ENCODE measurements at regions not wholly inside any gene's neighbourhood (a gene's known extent, or its start where the extent isn't known, plus 50 kb on each side); places are given as distances from the start of the nearest gene placed in this dataset.
"Not testable (repeated sequence)": the region's sequence is repeated elsewhere in the genome, so short reads cannot be mapped to it uniquely, and the experiment has no call there.

DNA sequence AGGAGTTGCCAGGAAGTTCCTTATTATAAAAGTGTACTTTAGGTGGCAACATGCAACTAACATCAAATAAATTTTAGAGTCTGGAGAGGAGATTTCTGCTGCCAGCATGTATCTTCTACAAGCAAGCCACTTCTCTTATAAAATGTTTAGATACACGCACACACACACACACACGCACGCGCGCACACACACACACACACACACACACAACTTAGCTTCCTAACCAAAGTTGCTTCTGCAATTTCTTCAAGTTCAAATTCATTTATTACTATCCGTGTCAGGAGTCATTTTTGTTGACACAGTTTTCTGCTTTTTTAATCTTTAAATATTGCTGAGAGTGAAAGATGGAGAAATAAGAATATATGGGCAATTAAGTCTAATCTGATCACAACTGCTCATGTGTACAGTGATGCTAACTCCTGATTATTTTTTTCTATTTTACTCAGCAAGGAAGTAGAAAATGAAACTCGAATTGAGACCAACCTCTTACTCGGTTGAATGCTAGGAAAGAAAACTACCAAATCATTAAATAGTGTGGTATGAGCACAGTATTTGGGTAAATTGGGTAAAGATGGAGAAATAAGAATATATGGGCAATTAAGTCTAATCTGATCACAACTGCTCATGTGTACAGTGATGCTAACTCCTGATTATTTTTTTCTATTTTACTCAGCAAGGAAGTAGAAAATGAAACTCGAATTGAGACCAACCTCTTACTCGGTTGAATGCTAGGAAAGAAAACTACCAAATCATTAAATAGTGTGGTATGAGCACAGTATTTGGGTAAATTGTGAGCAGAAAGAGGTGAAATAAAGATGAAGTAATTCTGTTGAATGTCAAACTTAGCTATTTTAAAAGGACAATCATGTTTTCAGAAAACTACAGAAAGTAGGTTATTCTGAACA lies 554.1 kb upstream of the MBL2 start:
- DNase-seq; H3K4me1 ChIP-seq (ENCODE audit: control insufficient read depth, insufficient read depth, low read length); H3K9me3 ChIP-seq (replicated peaks; ENCODE audit: control insufficient read depth, low read depth, low read length); H3K27me3 ChIP-seq (ENCODE audit: control insufficient read depth, insufficient read depth, low read length); H3K4me3 ChIP-seq (ENCODE audit: low read length); H3K36me3 ChIP-seq (ENCODE audit: control insufficient read depth, insufficient read depth, low read length); H3K27ac ChIP-seq (ENCODE audit: low read length): not testable (repeated sequence)
- no CpG with 5 or more reads among the region's 10 CpGs for WGBS (ENCODE audit: insufficient coverage)

DNA sequence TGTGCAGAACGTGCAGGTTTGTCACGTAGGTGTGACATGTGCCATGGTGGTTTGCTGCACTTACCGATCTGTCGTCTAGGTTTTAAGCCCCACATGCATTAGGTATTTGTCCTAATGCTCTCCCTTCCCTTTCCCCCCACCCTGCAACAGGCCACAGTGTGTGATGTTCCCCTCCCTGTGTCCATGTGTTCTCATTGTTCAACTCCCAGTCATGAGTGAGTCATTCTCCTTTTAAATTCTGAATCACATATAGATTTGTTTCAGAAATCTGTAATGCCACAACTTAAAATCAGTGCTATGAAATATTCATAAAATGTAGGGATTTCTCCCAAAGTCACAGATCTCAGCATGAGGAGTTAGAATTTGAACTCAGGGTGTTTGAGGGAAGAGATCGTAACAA lies 552.5 kb upstream of the MBL2 start:
- H3K27ac ChIP-seq (ENCODE audit: low read length) = no peak overlapping the region
- H3K36me3 ChIP-seq (ENCODE audit: control insufficient read depth, insufficient read depth, low read length) = no peaks in the 10 kb centered on the region
- WGBS (ENCODE audit: insufficient coverage) = 79% methylated on average over 3 of the region's 5 CpGs
- H3K4me1 ChIP-seq (ENCODE audit: control insufficient read depth, insufficient read depth, low read length) = no peaks in the 10 kb centered on the region
- H3K9me3 ChIP-seq (replicated peaks; ENCODE audit: control insufficient read depth, low read depth, low read length) = no peaks in the 10 kb centered on the region
- DNase-seq = no peak
- H3K4me3 ChIP-seq (ENCODE audit: low read length) = no peak overlapping the region
- H3K27me3 ChIP-seq (ENCODE audit: control insufficient read depth, insufficient read depth, low read length) = no peaks in the 10 kb centered on the region

DNA sequence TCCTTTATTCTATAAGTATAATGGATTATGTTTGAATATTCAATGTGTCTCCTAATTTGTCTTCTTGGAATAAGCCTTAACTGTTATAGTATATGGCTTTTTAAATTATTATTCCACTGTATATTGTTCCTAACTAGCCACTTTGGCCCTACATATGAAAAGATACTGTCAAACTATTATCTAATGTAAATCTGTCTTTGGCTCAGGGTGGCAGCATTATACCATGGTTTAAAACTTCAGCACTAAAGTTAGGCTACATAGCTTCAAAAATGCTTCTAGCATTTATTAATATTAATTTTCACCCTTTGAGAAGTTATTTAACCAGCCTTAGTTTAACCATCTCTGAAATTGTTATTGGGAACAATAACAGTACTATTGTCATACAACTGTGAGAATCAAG lies 543.1 kb upstream of the MBL2 start:
- no peaks in the 10 kb centered on the region for H3K4me1 ChIP-seq (ENCODE audit: control insufficient read depth, insufficient read depth, low read length)
- H3K4me3 ChIP-seq (ENCODE audit: low read length) = no peak overlapping the region
- DNase-seq = no peak
- H3K36me3 ChIP-seq (ENCODE audit: control insufficient read depth, insufficient read depth, low read length) = no peaks in the 10 kb centered on the region
- no peaks in the 10 kb centered on the region for H3K27me3 ChIP-seq (ENCODE audit: control insufficient read depth, insufficient read depth, low read length)
- H3K9me3 ChIP-seq (replicated peaks; ENCODE audit: control insufficient read depth, low read depth, low read length) = no peaks in the 10 kb centered on the region
- H3K27ac ChIP-seq (ENCODE audit: low read length) = no peak overlapping the region

DNA sequence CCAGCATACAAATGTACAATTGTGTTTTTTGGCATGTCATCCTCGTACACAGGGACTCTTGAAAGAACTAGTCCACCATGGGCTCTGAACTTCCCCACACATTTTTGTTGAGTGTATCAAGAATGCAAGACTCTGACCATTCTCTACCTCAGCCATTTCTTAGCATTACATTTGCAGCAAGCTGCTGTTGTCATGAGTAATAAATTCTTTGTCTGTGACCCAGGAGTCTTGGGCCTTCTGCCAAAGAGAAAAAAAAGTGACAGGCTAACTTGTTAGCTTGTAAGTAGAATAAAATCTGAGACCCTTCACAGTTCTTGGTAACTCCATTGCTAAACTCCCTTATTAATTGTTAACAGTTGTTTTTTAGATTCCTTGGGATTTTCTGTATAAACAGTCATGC lies 542.3 kb upstream of the MBL2 start:
- peak; percentile 36 for DNase-seq
- Histone ChIP-seq H3K36me3 (ENCODE audit: control insufficient read depth, insufficient read depth, low read length) (no peaks in the 10 kb centered on the region), H3K27me3 (ENCODE audit: control insufficient read depth, insufficient read depth, low read length) (no peaks in the 10 kb centered on the region), H3K27ac (ENCODE audit: low read length) (no peak overlapping the region), H3K4me3 (ENCODE audit: low read length) (no peak overlapping the region), H3K4me1 (ENCODE audit: control insufficient read depth, insufficient read depth, low read length) (no peaks in the 10 kb centered on the region), H3K9me3 (replicated peaks; ENCODE audit: control insufficient read depth, low read depth, low read length) (no peaks in the 10 kb centered on the region)
- no CpG with 5 or more reads among the region's 1 CpG for WGBS (ENCODE audit: insufficient coverage)

DNA sequence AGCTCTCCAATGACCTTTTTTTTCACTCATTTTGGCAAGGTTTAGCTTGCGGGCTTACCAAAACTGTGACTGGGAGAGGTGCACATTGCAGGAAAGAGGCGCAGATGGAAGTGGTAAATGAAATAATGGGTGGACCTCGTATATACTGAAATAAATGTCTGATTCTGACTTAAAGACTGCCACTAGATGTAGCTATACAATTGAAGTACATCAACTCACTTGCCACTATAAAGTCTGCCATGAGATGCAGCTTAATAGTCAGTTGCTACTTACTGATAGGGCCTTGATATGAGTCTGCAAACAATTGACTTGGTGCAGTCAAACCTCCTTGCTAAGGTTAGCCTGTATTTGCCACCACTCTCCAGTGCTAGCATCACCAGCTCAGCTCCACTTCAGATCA lies 525.9 kb upstream of the MBL2 start:
- H3K4me3 ChIP-seq (ENCODE audit: low read length) = no peak overlapping the region
- H3K27me3 ChIP-seq (ENCODE audit: control insufficient read depth, insufficient read depth, low read length) = no peaks in the 10 kb centered on the region
- H3K9me3 ChIP-seq (replicated peaks; ENCODE audit: control insufficient read depth, low read depth, low read length) = peaks cover 2% of the 10 kb centered on the region
- no CpG with 5 or more reads among the region's 3 CpGs for WGBS (ENCODE audit: insufficient coverage)
- no peak overlapping the region for H3K27ac ChIP-seq (ENCODE audit: low read length)
- H3K4me1 ChIP-seq (ENCODE audit: control insufficient read depth, insufficient read depth, low read length) = no peaks in the 10 kb centered on the region
- H3K36me3 ChIP-seq (ENCODE audit: control insufficient read depth, insufficient read depth, low read length) = no peaks in the 10 kb centered on the region
- no peak for DNase-seq

DNA sequence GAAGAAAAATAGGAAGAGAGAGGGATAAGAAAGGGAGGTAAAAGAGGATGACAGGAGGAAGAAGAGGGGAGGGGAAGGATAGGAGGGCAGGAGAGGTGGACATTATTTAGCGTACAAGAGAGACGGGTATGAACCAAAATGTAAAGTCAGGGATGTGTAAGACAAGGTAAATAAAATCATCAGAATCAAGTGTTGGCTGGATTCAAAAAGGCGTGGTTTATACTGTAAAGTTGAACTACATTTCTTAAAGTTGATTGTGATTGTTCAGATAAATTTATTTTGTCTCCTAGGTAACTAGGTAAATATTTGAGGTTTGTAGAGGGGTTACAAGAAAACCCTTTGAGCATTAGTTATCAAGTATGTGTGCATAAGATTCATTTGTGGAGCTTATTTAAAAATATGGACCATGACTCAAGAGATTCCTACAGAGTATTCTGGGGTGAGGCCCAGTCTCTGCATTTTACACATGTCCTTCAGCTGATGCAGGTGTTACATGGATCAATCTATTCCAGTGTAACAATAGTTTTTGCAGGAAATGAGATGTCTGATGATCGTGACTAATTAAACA lies 512.1 kb upstream of the MBL2 start:
- WGBS (ENCODE audit: insufficient coverage) = 79% methylated on average over 2 of the region's 4 CpGs
- no peaks in the 10 kb centered on the region for H3K36me3 ChIP-seq (ENCODE audit: control insufficient read depth, insufficient read depth, low read length)
- H3K27ac ChIP-seq (ENCODE audit: low read length) = no peak overlapping the region
- H3K27me3 ChIP-seq (ENCODE audit: control insufficient read depth, insufficient read depth, low read length) = no peaks in the 10 kb centered on the region
- no peaks in the 10 kb centered on the region for H3K9me3 ChIP-seq (replicated peaks; ENCODE audit: control insufficient read depth, low read depth, low read length)
- H3K4me3 ChIP-seq (ENCODE audit: low read length) = no peak overlapping the region
- H3K4me1 ChIP-seq (ENCODE audit: control insufficient read depth, insufficient read depth, low read length) = no peaks in the 10 kb centered on the region
- DNase-seq = no peak

DNA sequence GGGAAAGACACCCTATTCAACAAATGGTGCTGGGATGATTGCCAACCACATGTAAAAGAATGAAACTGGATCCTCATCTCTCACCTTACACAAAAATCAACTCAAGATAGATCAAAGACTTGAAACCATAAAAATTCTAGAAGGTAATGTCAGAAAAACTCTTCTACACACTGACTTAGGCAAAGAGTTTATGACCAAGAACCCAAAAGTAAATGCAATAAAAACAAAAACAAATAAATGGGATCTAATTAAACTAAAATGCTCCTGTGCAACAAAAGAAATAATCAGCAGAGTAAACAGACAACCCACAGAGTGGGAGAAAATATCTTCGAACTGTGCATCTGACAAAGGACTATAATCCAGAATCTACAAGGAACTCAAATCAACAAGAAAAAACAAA lies 504.2 kb upstream of the MBL2 start:
- WGBS (ENCODE audit: insufficient coverage) = no CpG with 5 or more reads among the region's 1 CpG
- H3K9me3 ChIP-seq (replicated peaks; ENCODE audit: control insufficient read depth, low read depth, low read length) = no peaks in the 10 kb centered on the region
- no peak for DNase-seq

DNA sequence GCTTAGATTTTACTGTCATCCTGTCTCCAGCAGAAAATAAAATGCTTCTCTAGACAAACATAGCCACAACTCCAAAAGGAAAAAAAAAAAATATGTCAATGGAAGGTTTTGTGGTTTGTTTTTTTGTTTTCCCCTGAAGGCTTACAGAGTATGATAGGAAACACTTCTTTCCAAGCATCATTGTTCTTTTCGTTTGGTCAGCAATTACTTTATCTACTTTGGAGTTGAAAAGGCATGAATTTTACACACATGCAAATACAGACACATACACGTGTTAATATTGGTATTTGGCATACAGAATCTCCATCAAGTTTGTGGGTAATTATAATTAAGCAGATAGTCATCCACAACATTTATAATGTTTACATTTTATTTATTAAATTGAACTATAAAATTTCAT lies 496.9 kb upstream of the MBL2 start:
- Histone ChIP-seq H3K27ac (ENCODE audit: low read length) (no peak overlapping the region), H3K4me3 (ENCODE audit: low read length) (no peak overlapping the region), H3K9me3 (replicated peaks; ENCODE audit: control insufficient read depth, low read depth, low read length) (no peaks in the 10 kb centered on the region), H3K4me1 (ENCODE audit: control insufficient read depth, insufficient read depth, low read length) (no peaks in the 10 kb centered on the region), H3K27me3 (ENCODE audit: control insufficient read depth, insufficient read depth, low read length) (no peaks in the 10 kb centered on the region), H3K36me3 (ENCODE audit: control insufficient read depth, insufficient read depth, low read length) (no peaks in the 10 kb centered on the region)
- no peak for DNase-seq
- no CpG with 5 or more reads among the region's 2 CpGs for WGBS (ENCODE audit: insufficient coverage)

More for the DNA sequence above, 504.2 kb upstream of the MBL2 start:
- Histone ChIP-seq H3K27ac (ENCODE audit: low read length) (no peak overlapping the region), H3K4me3 (ENCODE audit: low read length) (no peak overlapping the region), H3K4me1 (ENCODE audit: control insufficient read depth, insufficient read depth, low read length) (no peaks in the 10 kb centered on the region), H3K36me3 (ENCODE audit: control insufficient read depth, insufficient read depth, low read length) (no peaks in the 10 kb centered on the region), H3K27me3 (ENCODE audit: control insufficient read depth, insufficient read depth, low read length) (no peaks in the 10 kb centered on the region)

DNA sequence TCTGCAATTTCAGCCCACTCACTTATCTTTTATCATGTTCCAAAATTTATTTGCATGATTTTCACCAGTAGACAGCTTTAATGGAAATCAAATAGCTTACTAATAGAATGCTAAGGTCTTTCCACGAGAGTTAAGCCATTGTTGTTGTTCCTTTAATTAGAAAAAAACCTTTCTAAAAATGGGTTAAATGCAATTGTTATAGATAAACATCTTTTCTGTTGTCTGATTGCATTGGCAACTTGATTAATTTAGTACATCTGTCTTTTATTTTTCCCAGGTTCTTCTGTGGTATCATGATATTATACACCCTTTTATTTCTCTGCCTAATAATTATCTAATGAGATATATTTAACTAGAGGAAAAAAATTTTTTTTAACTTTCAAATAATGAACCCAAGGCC lies 487.6 kb upstream of the MBL2 start:
- Histone ChIP-seq H3K36me3 (ENCODE audit: control insufficient read depth, insufficient read depth, low read length) (no peaks in the 10 kb centered on the region), H3K4me1 (ENCODE audit: control insufficient read depth, insufficient read depth, low read length) (no peaks in the 10 kb centered on the region), H3K9me3 (replicated peaks; ENCODE audit: control insufficient read depth, low read depth, low read length) (no peaks in the 10 kb centered on the region), H3K27me3 (ENCODE audit: control insufficient read depth, insufficient read depth, low read length) (no peaks in the 10 kb centered on the region), H3K27ac (ENCODE audit: low read length) (no peak overlapping the region), H3K4me3 (ENCODE audit: low read length) (no peak overlapping the region)
- no CpG with 5 or more reads among the region's 1 CpG for WGBS (ENCODE audit: insufficient coverage)
- DNase-seq = no peak

DNA sequence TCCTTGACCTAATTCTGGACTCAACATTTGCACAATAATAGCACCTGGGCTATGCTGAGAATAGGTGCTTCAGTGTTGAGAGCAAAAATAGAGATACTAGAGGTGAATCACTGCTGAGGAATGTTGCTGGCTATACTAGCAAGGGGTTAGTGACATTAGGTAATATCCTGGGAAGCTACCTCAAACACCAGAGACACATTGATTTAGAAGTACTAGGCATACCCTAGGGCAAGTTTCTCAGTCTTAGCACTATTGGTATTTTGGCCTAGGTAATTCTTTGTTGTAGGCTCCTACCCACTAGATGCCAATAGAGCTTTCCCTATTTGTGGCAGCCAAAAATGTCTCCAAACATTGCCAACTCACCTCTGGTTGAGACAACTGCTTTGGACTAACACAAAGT lies 484.0 kb upstream of the MBL2 start:
- Histone ChIP-seq H3K9me3 (replicated peaks; ENCODE audit: control insufficient read depth, low read depth, low read length) (no peaks in the 10 kb centered on the region), H3K36me3 (ENCODE audit: control insufficient read depth, insufficient read depth, low read length) (no peaks in the 10 kb centered on the region), H3K27ac (ENCODE audit: low read length) (no peak overlapping the region), H3K4me1 (ENCODE audit: control insufficient read depth, insufficient read depth, low read length) (no peaks in the 10 kb centered on the region), H3K27me3 (ENCODE audit: control insufficient read depth, insufficient read depth, low read length) (no peaks in the 10 kb centered on the region), H3K4me3 (ENCODE audit: low read length) (no peak overlapping the region)
- DNase-seq = no peak

Measured in muscle of leg (tissue), 3 donors.